NCI-H2081 treated with DMSO at 0.1 percent for 48 hours (cell line): ENCODE measurements at regions not wholly inside any gene's neighbourhood (a gene's known extent, or its start where the extent isn't known, plus 50 kb on each side); places are given as distances from the start of the nearest gene placed in this dataset.

ENCODE experiments used
- DNase-seq: peaks from one replicate; lab custom pipeline; 2025; lab: John Stamatoyannopoulos, UW

- DNase-seq, result no peak
Observed at GRCh38 chr6:66421570-66421969, 714.5 kb upstream of the EYS start.

- DNase-seq, result no peak
Observed at GRCh38 chr6:66418906-66419305, 711.9 kb upstream of the EYS start.

GRCh38 chr6:66403966-66404365 is 696.9 kb upstream of the EYS start:
- no peak for DNase-seq

GRCh38 chr6:66402873-66403272 is 695.8 kb upstream of the EYS start:
- no peak for DNase-seq

GRCh38 chr6:66396549-66396948 is 689.5 kb upstream of the EYS start:
- no peak for DNase-seq

- DNase-seq, result no peak
Observed at GRCh38 chr6:66396145-66396544, 689.1 kb upstream of the EYS start.

- no peak for DNase-seq
Observed at GRCh38 chr6:66390393-66390792, 683.4 kb upstream of the EYS start.

- no peak for DNase-seq
Observed at GRCh38 chr6:66376001-66376400, 669.0 kb upstream of the EYS start.

- DNase-seq, result no peak
Observed at GRCh38 chr6:66369407-66369806, 662.4 kb upstream of the EYS start.

GRCh38 chr6:66362888-66363287 is 655.9 kb upstream of the EYS start:
- DNase-seq, result no peak

GRCh38 chr6:66361886-66362285 is 654.9 kb upstream of the EYS start:
- DNase-seq, result no peak

- DNase-seq, result no peak
Observed at GRCh38 chr6:66357781-66358180, 650.8 kb upstream of the EYS start.

- no peak for DNase-seq
Observed at GRCh38 chr6:66355471-66355870, 648.4 kb upstream of the EYS start.

GRCh38 chr6:66344796-66345195 is 637.8 kb upstream of the EYS start:
- DNase-seq, result no peak

GRCh38 chr6:66340736-66341135 is 633.7 kb upstream of the EYS start:
- DNase-seq, result no peak

- no peak for DNase-seq
Observed at GRCh38 chr6:66336176-66336575, 629.1 kb upstream of the EYS start.

- no peak for DNase-seq
Observed at GRCh38 chr6:66328200-66328599, 621.2 kb upstream of the EYS start.

GRCh38 chr6:66326228-66326627 is 619.2 kb upstream of the EYS start:
- no peak for DNase-seq

- no peak for DNase-seq
Observed at GRCh38 chr6:66321017-66321416, 614.0 kb upstream of the EYS start.

- DNase-seq, result no peak
Observed at GRCh38 chr6:66307490-66307889, 600.5 kb upstream of the EYS start.

GRCh38 chr6:66291905-66292304 is 584.9 kb upstream of the EYS start:
- DNase-seq, result no peak

GRCh38 chr6:66289889-66290288 is 582.9 kb upstream of the EYS start:
- no peak for DNase-seq

- no peak for DNase-seq
Observed at GRCh38 chr6:66278115-66278514, 571.1 kb upstream of the EYS start.

- no peak for DNase-seq
Observed at GRCh38 chr6:66277400-66277799, 570.4 kb upstream of the EYS start.

GRCh38 chr6:66265737-66266136 is 558.7 kb upstream of the EYS start:
- no peak for DNase-seq
